WTC11 (cell line): ENCODE measurements at regions not wholly inside any gene's neighbourhood (a gene's known extent, or its start where the extent isn't known, plus 50 kb on each side); places are given as distances from the start of the nearest gene placed in this dataset.

ENCODE experiments used
- ATAC-seq: fragments of 200-7000 bp; cut with Tn5 transposase; 2 replicates; pipeline ENCODE4 v1.10.0; 2021; ENCODE audit warnings: mild to moderate bottlenecking, moderate library complexity
- CTCF ChIA-PET: fragments of 300-600 bp; sonication (Branson Sonifier 250); formaldehyde crosslinking; loops from one replicate; lab custom pipeline; 2021; ENCODE audit warnings: antibody characterized with exemption; lab: Charles Lee
- POLR2A ChIA-PET: fragments of 350-600 bp; sonication (Branson Sonifier 250); formaldehyde crosslinking; loops from one replicate; lab custom pipeline; 2021; ENCODE audit warnings: antibody characterized with exemption; lab: Charles Lee
- DNase-seq: peaks from one replicate; pipeline ENCODE4 v3.0.0; 2021; ENCODE audit warnings: low spot score
- H3K27ac Mint-ChIP-seq: 2 replicates; pipeline ENCODE4 v1.8.0; 2021; ENCODE audit warnings: mixed read lengths
- H3K27me3 Mint-ChIP-seq: 2 replicates; pipeline ENCODE4 v1.8.0; 2021; ENCODE audit warnings: low read depth, mild to moderate bottlenecking, moderate library complexity, mixed read lengths
- H3K36me3 Mint-ChIP-seq: 2 replicates; pipeline ENCODE4 v1.8.0; 2021; ENCODE audit warnings: mixed read lengths
- H3K4me1 Mint-ChIP-seq: 2 replicates; pipeline ENCODE4 v1.8.0; 2022; ENCODE audit warnings: mixed read lengths
- H3K4me3 Mint-ChIP-seq: 2 replicates; pipeline ENCODE4 v1.8.0; 2021; ENCODE audit warnings: mild to moderate bottlenecking, moderate library complexity, mixed read lengths
- H3K9me3 Mint-ChIP-seq: 2 replicates; pipeline ENCODE4 v1.8.0; 2021; ENCODE audit warnings: mixed read lengths
- ATF2 ChIP-seq: sonication (generic); formaldehyde crosslinking; IDR thresholded peaks from 2 replicates; pipeline ENCODE4 v1.8.1; 2022; ENCODE audit warnings: low read depth, missing genetic modification reagents, borderline replicate concordance
- ATF6 ChIP-seq: sonication (generic); formaldehyde crosslinking; IDR thresholded peaks from 2 replicates; pipeline ENCODE4 v1.8.1; 2023; ENCODE audit warnings: mild to moderate bottlenecking, missing genetic modification reagents
- CBFB ChIP-seq: sonication (generic); formaldehyde crosslinking; IDR thresholded peaks from 2 replicates; pipeline ENCODE4 v1.8.1; 2022; ENCODE audit warnings: mild to moderate bottlenecking, low read depth, missing genetic modification reagents
- E2F5 ChIP-seq: sonication (generic); formaldehyde crosslinking; IDR thresholded peaks from 2 replicates; pipeline ENCODE4 v1.8.1; 2022; ENCODE audit warnings: mild to moderate bottlenecking, moderate library complexity, missing genetic modification reagents
- HMGXB4 ChIP-seq: sonication (generic); formaldehyde crosslinking; IDR thresholded peaks from 2 replicates; pipeline ENCODE4 v1.8.1; 2023; ENCODE audit warnings: mild to moderate bottlenecking, moderate library complexity, missing genetic modification reagents
- JUN ChIP-seq: sonication (generic); formaldehyde crosslinking; IDR thresholded peaks from 2 replicates; pipeline ENCODE4 v1.8.0; 2023; ENCODE audit warnings: mild to moderate bottlenecking, missing genetic modification reagents
- MAX ChIP-seq: sonication (generic); formaldehyde crosslinking; IDR thresholded peaks from 2 replicates; pipeline ENCODE4 v1.8.0; 2022; ENCODE audit warnings: mild to moderate bottlenecking, missing genetic modification reagents
- MXD4 ChIP-seq: fragments of 250-450 bp; sonication (Bioruptor Pico); IDR thresholded peaks from 2 replicates; pipeline ENCODE4 v1.8.0; 2021; ENCODE audit warnings: mild to moderate bottlenecking, moderate library complexity, borderline replicate concordance
- PRRX2 ChIP-seq: fragments of 250-450 bp; sonication (Bioruptor Pico); IDR thresholded peaks from 2 replicates; pipeline ENCODE4 v1.8.0; 2021; ENCODE audit warnings: mild to moderate bottlenecking
- SMAD3 ChIP-seq: sonication (generic); formaldehyde crosslinking; IDR thresholded peaks from 2 replicates; pipeline ENCODE4 v1.8.0; 2022; ENCODE audit warnings: missing genetic modification reagents, mild to moderate bottlenecking, borderline replicate concordance
- SP1 ChIP-seq: sonication (generic); formaldehyde crosslinking; conservative IDR thresholded peaks from 2 replicates; pipeline ENCODE4 v1.8.1; 2022; ENCODE audit warnings: missing genetic modification reagents
- TP53 ChIP-seq: sonication (generic); formaldehyde crosslinking; IDR thresholded peaks from 2 replicates; pipeline ENCODE4 v1.8.1; 2023; ENCODE audit warnings: mild to moderate bottlenecking, missing genetic modification reagents
- ZBTB21 ChIP-seq: sonication (generic); formaldehyde crosslinking; IDR thresholded peaks from 2 replicates; pipeline ENCODE4 v1.8.1; 2023; ENCODE audit warnings: mild to moderate bottlenecking, missing genetic modification reagents, borderline replicate concordance
- ZNF121 ChIP-seq: sonication (generic); formaldehyde crosslinking; IDR thresholded peaks from 2 replicates; pipeline ENCODE4 v1.8.0; 2023; ENCODE audit warnings: missing genetic modification reagents
- ZNF232 ChIP-seq: sonication (generic); formaldehyde crosslinking; IDR thresholded peaks from 2 replicates; pipeline ENCODE4 v1.8.0; 2022; ENCODE audit warnings: mild to moderate bottlenecking, missing genetic modification reagents
- ZNF317 ChIP-seq: sonication (generic); formaldehyde crosslinking; IDR thresholded peaks from 2 replicates; pipeline ENCODE4 v1.8.1; 2023; ENCODE audit warnings: low read depth, mild to moderate bottlenecking, moderate library complexity, missing genetic modification reagents, borderline replicate concordance
- ZNF416 ChIP-seq: fragments of 250-450 bp; sonication (Bioruptor Pico); IDR thresholded peaks from 2 replicates; pipeline ENCODE4 v1.9.0; 2021; ENCODE audit warnings: mild to moderate bottlenecking, inconsistent platforms
- ZNF425 ChIP-seq: fragments of 250-450 bp; sonication (Bioruptor Pico); conservative IDR thresholded peaks from 2 replicates; pipeline ENCODE4 v1.9.0; 2021; ENCODE audit warnings: mild to moderate bottlenecking
- ZNF512 ChIP-seq: sonication (generic); formaldehyde crosslinking; IDR thresholded peaks from 2 replicates; pipeline ENCODE4 v1.8.1; 2022; ENCODE audit warnings: missing genetic modification reagents, borderline replicate concordance
- ZNF532 ChIP-seq: fragments of 250-450 bp; sonication (Bioruptor Pico); IDR thresholded peaks from 2 replicates; pipeline ENCODE4 v1.9.0; 2021; ENCODE audit warnings: mild to moderate bottlenecking, borderline replicate concordance
- ZNF671 ChIP-seq: fragments of 250-450 bp; sonication (Bioruptor Pico); IDR thresholded peaks from 2 replicates; pipeline ENCODE4 v1.8.0; 2021; ENCODE audit warnings: mild to moderate bottlenecking

GRCh38 chr3:195015021-195015420 is 255.9 kb downstream of the XXYLT1 start:
- CTCF ChIA-PET, result no interaction called here
- Mint-ChIP-seq H3K4me1 (peaks cover 11% of the 10 kb centered on the region), H3K4me3 (no peak overlapping the region), H3K36me3 (peaks cover 10% of the 10 kb centered on the region), H3K27ac (no peak overlapping the region), H3K9me3 (peaks cover 19% of the 10 kb centered on the region), H3K27me3 (peaks cover 4% of the 10 kb centered on the region)
- DNase-seq (no peak), ATAC-seq (no peak)
- TF ChIP-seq E2F5 (CRISPR knock-in tag) (no peak), SMAD3 (CRISPR knock-in tag) (no peak), ZNF416 (no peak), ZNF671 (CRISPR knock-in tag) (no peak), ZNF512 (no peak), ATF6 (CRISPR knock-in tag) (no peak), ZBTB21 (CRISPR knock-in tag) (no peak), ATF2 (CRISPR knock-in tag) (no peak), HMGXB4 (CRISPR knock-in tag) (no peak), PRRX2 (CRISPR knock-in tag) (no peak), SP1 (no peak), ZNF425 (no peak), ZNF232 (CRISPR knock-in tag) (no peak), MXD4 (CRISPR knock-in tag) (no peak), CBFB (CRISPR knock-in tag) (no peak), JUN (CRISPR knock-in tag) (no peak), ZNF121 (CRISPR knock-in tag) (no peak)
- POLR2A ChIA-PET, result no interaction called here

GRCh38 chr3:195017151-195017550 is 253.8 kb downstream of the XXYLT1 start:
- no peak for ATAC-seq
- H3K4me1 Mint-ChIP-seq, result no peaks in the 10 kb centered on the region
- no peak overlapping the region for H3K4me3 Mint-ChIP-seq
- H3K36me3 Mint-ChIP-seq, result no peaks in the 10 kb centered on the region
- H3K9me3 Mint-ChIP-seq, result peaks cover 13% of the 10 kb centered on the region
- POLR2A ChIA-PET, result no interaction called here
- no peak for DNase-seq
- no peak overlapping the region for H3K27ac Mint-ChIP-seq
- H3K27me3 Mint-ChIP-seq, result peaks cover 4% of the 10 kb centered on the region
- CTCF ChIA-PET, result no interaction called here
- TF ChIP-seq ZNF532, result no peak
- TF ChIP-seq ZNF671 (CRISPR knock-in tag), result no peak
- TF ChIP-seq SP1, result no peak
- TF ChIP-seq MAX (CRISPR knock-in tag), result no peak
- TF ChIP-seq TP53 (CRISPR knock-in tag), result no peak
- TF ChIP-seq ZNF317, result no peak
